ENCODE measurements at regions not wholly inside any gene's neighbourhood (a gene's known extent, or its start where the extent isn't known, plus 50 kb on each side); places are given as distances from the start of the nearest gene placed in this dataset.

GRCh38 chr14:101216366-101217079, 313.0 kb upstream of the RTL1 start:
- Histone ChIP-seq H3K4me1 (ENCODE audit: control insufficient read depth in 1 of 2, insufficient read depth in 2 of 2, low read length in 2 of 2) (no peaks in the 10 kb centered on the region), H3K27ac (ENCODE audit: low read depth, low read length) (no peak overlapping the region), H3K9me3 (ENCODE audit: control insufficient read depth in 1 of 2, insufficient read depth in 1 of 2, low read depth in 1 of 2, low read length in 2 of 2) (no peaks in the 10 kb centered on the region), H3K4me3 (replicated peaks in 1 of 2; ENCODE audit: low read depth in 1 of 2, low read length in 2 of 2) (no peak overlapping the region), H3K79me2 (ENCODE audit: insufficient read depth, low read length) (no peaks in the 10 kb centered on the region), H3K27me3 (ENCODE audit: insufficient read depth, low read length) (no peaks in the 10 kb centered on the region), H3K9ac (ENCODE audit: low read length) (no peak overlapping the region), H3K4me2 (ENCODE audit: low read length) (no peak overlapping the region), H2AFZ (ENCODE audit: low read depth, low read length, poor library complexity, severe bottlenecking) (no peak overlapping the region), H4K20me1 (ENCODE audit: insufficient read depth) (no peaks in the 10 kb centered on the region), H3K36me3 (ENCODE audit: control insufficient read depth in 1 of 2, insufficient read depth in 2 of 2, low read length in 2 of 2) (no peaks in the 10 kb centered on the region), H3K9me2 (ENCODE audit: insufficient read depth) (no peaks in the 10 kb centered on the region)
- ChIA-PET RAD21 (ENCODE audit: low non-redundant PET in 1 of 2, low total read pairs in 2 of 2, uncharacterized antibody in 2 of 2, unreplicated experiment in 2 of 2) (no interaction called here), POLR2A (no interaction called here), CTCF (no interaction called here)
- no peak for DNase-seq (ENCODE audit: low read depth, low spot score)
- intact Hi-C loops (cut with micrococcal nuclease) = no loop called here
- BruUV-seq (replicated peaks) = no TSS peak
- ATAC-seq = no peak
- TF ChIP-seq ZFX (IDR thresholded peaks at IDR 0.05) = no peak

- H3K36me3 ChIP-seq (ENCODE audit: control insufficient read depth in 1 of 2, insufficient read depth in 2 of 2, low read length in 2 of 2) = no peaks in the 10 kb centered on the region
- no peak overlapping the region for H3K4me2 ChIP-seq (ENCODE audit: low read length)
- H3K79me2 ChIP-seq (ENCODE audit: insufficient read depth, low read length) = no peaks in the 10 kb centered on the region
- no peaks in the 10 kb centered on the region for H4K20me1 ChIP-seq (ENCODE audit: insufficient read depth)
- TF ChIP-seq EZH2phosphoT487 (IDR thresholded peaks at IDR 0.05; ENCODE audit: borderline replicate concordance) (no peak), MAX (IDR thresholded peaks at IDR 0.05) (no peak), YY1 (IDR thresholded peaks at IDR 0.05; ENCODE audit: extremely low read depth, insufficient replicate concordance, low read depth, low read length) (no peak), ZBTB33 (IDR thresholded peaks at IDR 0.05; ENCODE audit: extremely low read depth, insufficient replicate concordance, low read length) (no peak), ATF3 (IDR thresholded peaks at IDR 0.05) (no peak), POLR2A (IDR thresholded peaks at IDR 0.05; ENCODE audit: borderline replicate concordance, extremely low read depth, insufficient read depth, insufficient read length) (no peak), POLR2AphosphoS5 (IDR thresholded peaks at IDR 0.05; ENCODE audit: low read depth, low read length) (no peak), ELF1 (IDR thresholded peaks at IDR 0.05; ENCODE audit: borderline replicate concordance, low read depth) (no peak)
- BruUV-seq (replicated peaks) = no TSS peak
- DNase-seq (ENCODE audit: low read depth, low spot score) (no peak), ATAC-seq (no peak)
- H3K9me3 ChIP-seq (ENCODE audit: control insufficient read depth in 1 of 2, insufficient read depth in 1 of 2, low read depth in 1 of 2, low read length in 2 of 2) = no peaks in the 10 kb centered on the region
- ChIA-PET RAD21 (ENCODE audit: low non-redundant PET in 1 of 2, low total read pairs in 2 of 2, uncharacterized antibody in 2 of 2, unreplicated experiment in 2 of 2) (no interaction called here), POLR2A (no interaction called here), CTCF (no interaction called here)
- no peak overlapping the region for H3K9ac ChIP-seq (ENCODE audit: low read length)
- no peak overlapping the region for H3K27ac ChIP-seq (ENCODE audit: low read depth, low read length)
- no peak overlapping the region for H2AFZ ChIP-seq (ENCODE audit: low read depth, low read length, poor library complexity, severe bottlenecking)
- H3K4me1 ChIP-seq (ENCODE audit: control insufficient read depth in 1 of 2, insufficient read depth in 2 of 2, low read length in 2 of 2) = no peaks in the 10 kb centered on the region
- no peaks in the 10 kb centered on the region for H3K27me3 ChIP-seq (ENCODE audit: insufficient read depth, low read length)
- intact Hi-C loops (cut with micrococcal nuclease) = no loop called here
- H3K9me2 ChIP-seq (ENCODE audit: insufficient read depth) = no peaks in the 10 kb centered on the region
- no peak overlapping the region for H3K4me3 ChIP-seq (replicated peaks in 1 of 2; ENCODE audit: low read depth in 1 of 2, low read length in 2 of 2)
Measured at GRCh38 chr14:101217080-101217463, 313.6 kb upstream of the RTL1 start.
